Peyer's patch (tissue), 4 donors: ENCODE measurements at regions not wholly inside any gene's neighbourhood (a gene's known extent, or its start where the extent isn't known, plus 50 kb on each side); places are given as distances from the start of the nearest gene placed in this dataset.

Source experiments
- POLR2A ChIP-seq, 2 donors: fragments of 450-650 bp; IDR thresholded peaks; one replicate each; pipeline ENCODE4 v1.5.1; 2017; ENCODE audit warnings: antibody characterized with exemption in 2 of 2, mild to moderate bottlenecking in 2 of 2, moderate library complexity in 2 of 2
- TF ChIP-seq, protein P1 (sequence below), 6 experiments: fragments of 450-650 bp in 4 of 6; fragments of 200-600 bp in 2 of 6; sonication (generic) in 1 of 6; IDR thresholded peaks; one replicate each; pipeline ENCODE4 v1.5.1; 2017 to 2019; ENCODE audit warnings: antibody characterized with exemption in 6 of 6, mild to moderate bottlenecking in 3 of 6, moderate library complexity in 1 of 6

DNA sequence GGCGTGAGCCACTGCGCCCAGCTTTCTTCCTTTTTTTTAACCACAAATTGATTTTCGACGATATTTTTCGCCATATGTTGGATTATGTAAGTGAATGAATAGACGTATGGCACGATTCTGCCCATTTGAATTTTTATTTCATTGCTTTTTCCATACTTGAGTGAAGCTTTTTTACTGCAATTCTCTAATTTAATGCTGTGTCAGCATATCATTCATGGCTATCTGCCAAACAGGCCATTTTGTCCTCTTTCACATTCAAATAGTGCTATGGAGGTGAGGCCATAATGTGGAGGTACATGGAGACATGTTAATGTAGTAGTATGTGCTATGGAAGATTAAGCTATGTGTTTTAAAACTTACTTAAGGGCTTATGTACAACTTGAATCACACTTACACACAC lies 152.1 kb upstream of the TUSC1 start:
- TF ChIP-seq, protein P1, sequence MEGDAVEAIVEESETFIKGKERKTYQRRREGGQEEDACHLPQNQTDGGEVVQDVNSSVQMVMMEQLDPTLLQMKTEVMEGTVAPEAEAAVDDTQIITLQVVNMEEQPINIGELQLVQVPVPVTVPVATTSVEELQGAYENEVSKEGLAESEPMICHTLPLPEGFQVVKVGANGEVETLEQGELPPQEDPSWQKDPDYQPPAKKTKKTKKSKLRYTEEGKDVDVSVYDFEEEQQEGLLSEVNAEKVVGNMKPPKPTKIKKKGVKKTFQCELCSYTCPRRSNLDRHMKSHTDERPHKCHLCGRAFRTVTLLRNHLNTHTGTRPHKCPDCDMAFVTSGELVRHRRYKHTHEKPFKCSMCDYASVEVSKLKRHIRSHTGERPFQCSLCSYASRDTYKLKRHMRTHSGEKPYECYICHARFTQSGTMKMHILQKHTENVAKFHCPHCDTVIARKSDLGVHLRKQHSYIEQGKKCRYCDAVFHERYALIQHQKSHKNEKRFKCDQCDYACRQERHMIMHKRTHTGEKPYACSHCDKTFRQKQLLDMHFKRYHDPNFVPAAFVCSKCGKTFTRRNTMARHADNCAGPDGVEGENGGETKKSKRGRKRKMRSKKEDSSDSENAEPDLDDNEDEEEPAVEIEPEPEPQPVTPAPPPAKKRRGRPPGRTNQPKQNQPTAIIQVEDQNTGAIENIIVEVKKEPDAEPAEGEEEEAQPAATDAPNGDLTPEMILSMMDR (IDR thresholded peaks at IDR 0.05): no peak
- no peak for TF ChIP-seq POLR2A (IDR thresholded peaks at IDR 0.05)
